SK-N-MC (cell line): ENCODE measurements at regions not wholly inside any gene's neighbourhood (a gene's known extent, or its start where the extent isn't known, plus 50 kb on each side); places are given as distances from the start of the nearest gene placed in this dataset.

Experiments used
- EZH2 ChIP-seq: fragments of 200-600 bp; sonication (generic); IDR thresholded peaks from one replicate; pipeline ENCODE4 v1.6.1; 2017; ENCODE audit warnings: antibody characterized with exemption
- POLR2AphosphoS5 ChIP-seq: IDR thresholded peaks from 2 replicates; pipeline ENCODE4 v1.6.1; 2012; ENCODE audit warnings: mild to moderate bottlenecking, low read depth, low read length, borderline replicate concordance

DNA sequence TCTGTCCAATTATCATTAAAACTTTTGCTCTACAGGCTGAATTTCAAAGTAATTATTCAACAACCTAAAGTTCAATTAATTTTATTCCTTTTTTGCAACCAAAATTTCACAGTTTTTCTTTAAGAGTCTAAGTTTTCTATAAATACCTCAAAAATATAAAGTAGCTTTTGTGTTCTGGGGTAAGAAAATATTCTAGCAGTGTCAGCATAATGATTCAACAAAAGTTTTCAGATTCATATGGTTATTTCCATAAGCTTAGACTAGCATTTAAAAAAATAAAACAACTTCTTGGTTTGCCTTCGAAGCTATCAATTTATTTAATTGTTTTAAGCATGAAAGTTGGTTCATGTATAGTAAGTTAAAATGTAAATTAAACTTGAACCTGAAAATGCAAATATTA lies 1962.3 kb upstream of the CDH6 start:
- TF ChIP-seq EZH2 (no peak), POLR2AphosphoS5 (no peak)
